OCI-LY3 (cell line): ENCODE measurements at regions not wholly inside any gene's neighbourhood (a gene's known extent, or its start where the extent isn't known, plus 50 kb on each side); places are given as distances from the start of the nearest gene placed in this dataset.

Experiments used
- H2AFZ ChIP-seq: fragments of 200-600, 300-600 bp; shearing (Covaris generic); 2 replicates; pipeline ENCODE4 v1.6.0; 2014; ENCODE audit warnings: antibody characterized with exemption, low read depth, low read length
- H3K27ac ChIP-seq: fragments of 200-600, 300-600 bp; sonication (generic); 2 replicates; pipeline ENCODE4 v1.5.1; 2014; ENCODE audit warnings: mild to moderate bottlenecking, low read length, moderate library complexity, mixed read lengths
- H3K27me3 ChIP-seq: fragments of 200-600, 300-600 bp; sonication (generic); 2 replicates; pipeline ENCODE4 v1.6.1; 2014; ENCODE audit warnings: low read depth, low read length, mixed read lengths
- H3K36me3 ChIP-seq: fragments of 200-600, 300-600 bp; sonication (generic); replicated peaks from 2 replicates; pipeline ENCODE3; 2014; ENCODE audit warnings: low read depth, low read length, mixed read lengths
- H3K4me1 ChIP-seq: fragments of 300-600, 200-600 bp; sonication (generic); 2 replicates; pipeline ENCODE4 v1.6.1; 2014; ENCODE audit warnings: low read length, mixed read lengths
- H3K4me2 ChIP-seq: fragments of 200-600, 300-600 bp; sonication (generic); 2 replicates; pipeline ENCODE4 v1.6.1; 2014; ENCODE audit warnings: low read length, mixed read lengths
- H3K4me3 ChIP-seq: fragments of 300-600, 200-600 bp; sonication (generic); 2 replicates; pipeline ENCODE4 v1.5.1; 2014; ENCODE audit warnings: antibody characterized with exemption, mild to moderate bottlenecking, low read length, moderate library complexity
- H3K79me2 ChIP-seq: fragments of 300-600, 200-600 bp; shearing (Covaris generic); 2 replicates; pipeline ENCODE4 v1.6.1; 2014; ENCODE audit warnings: mild to moderate bottlenecking, low read length, mixed read lengths
- H3K9ac ChIP-seq: fragments of 300-600, 200-600 bp; shearing (Covaris generic); 2 replicates; pipeline ENCODE4 v1.6.0; 2014; ENCODE audit warnings: mild to moderate bottlenecking, low read length, moderate library complexity
- H3K9me3 ChIP-seq: fragments of 200-600, 300-600 bp; shearing (Covaris generic); 2 replicates; pipeline ENCODE4 v1.6.1; 2014; ENCODE audit warnings: low read length, mixed read lengths; ENCODE audit not compliant: insufficient read depth
- H4K20me1 ChIP-seq: fragments of 200-600, 300-600 bp; sonication (generic); 2 replicates; pipeline ENCODE4 v1.6.1; 2016; ENCODE audit warnings: low read length, mixed read lengths; ENCODE audit not compliant: insufficient read depth
- EZH2phosphoT487 ChIP-seq: fragments of 200-600 bp; shearing (Covaris generic); IDR thresholded peaks from 2 replicates; pipeline ENCODE4 v1.6.1; 2018; ENCODE audit warnings: antibody characterized with exemption, mixed run types, low read depth
- TF ChIP-seq, protein P1 (sequence below): fragments of 200-600, 300-600 bp; sonication (generic); IDR thresholded peaks from 2 replicates; pipeline ENCODE4 v1.5.1; 2014; ENCODE audit warnings: antibody characterized with exemption, low read length, low read depth

DNA sequence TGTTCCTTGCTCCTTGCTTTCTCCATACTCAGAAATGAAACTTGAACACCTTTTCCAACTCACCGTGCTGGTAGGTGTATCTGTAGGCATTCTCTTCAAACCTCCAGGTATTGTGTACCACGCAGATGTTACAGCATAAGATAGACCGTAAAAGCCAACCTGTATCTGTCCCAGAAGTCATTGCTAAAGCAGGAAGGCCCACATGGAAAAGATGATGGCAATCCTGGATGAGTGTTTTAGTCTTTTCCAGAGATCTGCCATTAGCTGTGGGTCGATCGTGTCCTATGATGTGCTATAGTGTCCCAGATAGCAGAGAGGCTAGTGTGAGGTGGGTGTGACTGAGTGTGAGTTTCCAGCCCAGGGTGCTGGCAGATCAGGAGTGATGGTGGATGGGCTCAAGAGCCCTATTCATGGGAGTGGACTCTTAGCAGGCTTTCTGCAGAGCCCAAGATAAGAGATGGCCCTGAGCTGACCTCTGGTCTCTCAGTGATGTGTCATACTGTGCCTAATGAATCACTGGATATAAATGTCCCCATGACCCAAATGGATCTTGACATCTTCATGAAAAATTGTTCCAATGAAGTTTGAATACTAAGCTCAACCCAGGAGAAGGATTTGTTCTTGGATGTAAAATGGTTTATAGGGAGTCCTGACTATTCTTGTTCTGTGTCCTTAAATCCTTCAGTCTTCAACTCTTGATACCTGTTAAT lies 69.1 kb upstream of the WDR1 start:
- H2AFZ ChIP-seq, result no peak overlapping the region
- peaks cover 43% of the 10 kb centered on the region for H3K27me3 ChIP-seq
- no peaks in the 10 kb centered on the region for H4K20me1 ChIP-seq
- H3K4me2 ChIP-seq, result no peak overlapping the region
- H3K27ac ChIP-seq, result no peak overlapping the region
- H3K79me2 ChIP-seq, result no peaks in the 10 kb centered on the region
- H3K9ac ChIP-seq, result no peak overlapping the region
- H3K36me3 ChIP-seq, result no peaks in the 10 kb centered on the region
- no peak overlapping the region for H3K4me3 ChIP-seq
- H3K4me1 ChIP-seq, result peaks cover 7% of the 10 kb centered on the region
- TF ChIP-seq, protein P1, sequence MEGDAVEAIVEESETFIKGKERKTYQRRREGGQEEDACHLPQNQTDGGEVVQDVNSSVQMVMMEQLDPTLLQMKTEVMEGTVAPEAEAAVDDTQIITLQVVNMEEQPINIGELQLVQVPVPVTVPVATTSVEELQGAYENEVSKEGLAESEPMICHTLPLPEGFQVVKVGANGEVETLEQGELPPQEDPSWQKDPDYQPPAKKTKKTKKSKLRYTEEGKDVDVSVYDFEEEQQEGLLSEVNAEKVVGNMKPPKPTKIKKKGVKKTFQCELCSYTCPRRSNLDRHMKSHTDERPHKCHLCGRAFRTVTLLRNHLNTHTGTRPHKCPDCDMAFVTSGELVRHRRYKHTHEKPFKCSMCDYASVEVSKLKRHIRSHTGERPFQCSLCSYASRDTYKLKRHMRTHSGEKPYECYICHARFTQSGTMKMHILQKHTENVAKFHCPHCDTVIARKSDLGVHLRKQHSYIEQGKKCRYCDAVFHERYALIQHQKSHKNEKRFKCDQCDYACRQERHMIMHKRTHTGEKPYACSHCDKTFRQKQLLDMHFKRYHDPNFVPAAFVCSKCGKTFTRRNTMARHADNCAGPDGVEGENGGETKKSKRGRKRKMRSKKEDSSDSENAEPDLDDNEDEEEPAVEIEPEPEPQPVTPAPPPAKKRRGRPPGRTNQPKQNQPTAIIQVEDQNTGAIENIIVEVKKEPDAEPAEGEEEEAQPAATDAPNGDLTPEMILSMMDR, result no peak
- TF ChIP-seq EZH2phosphoT487, result no peak
- no peaks in the 10 kb centered on the region for H3K9me3 ChIP-seq

DNA sequence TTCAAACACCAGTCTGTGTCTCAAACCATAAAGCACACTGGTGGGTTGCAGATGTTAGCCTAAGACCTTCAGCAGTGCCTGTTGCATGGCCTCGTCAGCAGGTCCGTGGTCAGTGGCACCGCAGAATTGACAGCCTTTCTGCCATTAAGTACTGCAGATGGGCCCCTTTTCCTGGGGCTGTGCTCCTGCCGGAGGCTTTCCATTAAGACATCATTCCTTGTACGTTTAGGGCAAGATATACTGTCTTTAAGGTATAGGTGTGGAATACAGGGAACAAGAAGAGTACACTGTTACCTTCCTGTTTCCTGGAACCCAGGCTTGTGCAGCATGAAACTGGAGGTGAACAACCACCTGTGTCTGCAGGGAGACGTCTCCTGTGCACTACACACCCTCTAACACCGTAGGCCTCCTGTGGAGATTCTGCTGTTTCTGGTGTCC lies 67.9 kb upstream of the WDR1 start:
- H3K4me2 ChIP-seq, result no peak overlapping the region
- no peak overlapping the region for H3K4me3 ChIP-seq
- no peak overlapping the region for H3K9ac ChIP-seq
- H3K27ac ChIP-seq, result no peak overlapping the region
- H3K79me2 ChIP-seq, result no peaks in the 10 kb centered on the region
- peaks cover 7% of the 10 kb centered on the region for H3K4me1 ChIP-seq
- H4K20me1 ChIP-seq, result no peaks in the 10 kb centered on the region
- H3K36me3 ChIP-seq, result no peaks in the 10 kb centered on the region
- peaks cover 47% of the 10 kb centered on the region for H3K27me3 ChIP-seq
- H2AFZ ChIP-seq, result no peak overlapping the region
- no peaks in the 10 kb centered on the region for H3K9me3 ChIP-seq
- TF ChIP-seq, protein P1, result no peak
- TF ChIP-seq EZH2phosphoT487, result no peak

DNA sequence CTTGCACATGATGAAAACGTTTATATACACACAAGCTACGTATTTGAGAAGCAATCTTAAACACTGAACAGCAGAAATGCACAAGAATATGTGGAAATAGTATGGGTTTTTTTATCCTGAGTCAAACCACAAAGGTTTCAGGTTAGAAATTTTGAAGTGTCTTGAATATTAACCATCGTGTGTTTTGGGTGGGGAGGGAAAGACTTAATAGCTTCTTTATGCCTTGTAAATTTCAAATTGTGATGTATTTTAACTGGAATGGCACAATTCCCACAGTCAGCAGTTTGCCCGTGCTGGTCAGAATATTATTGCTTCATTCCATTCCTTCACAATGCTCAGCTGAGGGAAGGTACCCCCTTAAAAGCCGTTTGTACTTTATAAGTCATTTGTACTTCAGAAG lies 67.4 kb upstream of the WDR1 start:
- H3K4me3 ChIP-seq, result no peak overlapping the region
- H3K4me2 ChIP-seq, result no peak overlapping the region
- no peak overlapping the region for H3K27ac ChIP-seq
- TF ChIP-seq, protein P1, result no peak
- H3K79me2 ChIP-seq, result no peaks in the 10 kb centered on the region
- no peaks in the 10 kb centered on the region for H4K20me1 ChIP-seq
- H3K4me1 ChIP-seq, result peaks cover 7% of the 10 kb centered on the region
- peaks cover 51% of the 10 kb centered on the region for H3K27me3 ChIP-seq
- H3K36me3 ChIP-seq, result no peaks in the 10 kb centered on the region
- H3K9me3 ChIP-seq, result no peaks in the 10 kb centered on the region
- H2AFZ ChIP-seq, result no peak overlapping the region
- no peak overlapping the region for H3K9ac ChIP-seq

DNA sequence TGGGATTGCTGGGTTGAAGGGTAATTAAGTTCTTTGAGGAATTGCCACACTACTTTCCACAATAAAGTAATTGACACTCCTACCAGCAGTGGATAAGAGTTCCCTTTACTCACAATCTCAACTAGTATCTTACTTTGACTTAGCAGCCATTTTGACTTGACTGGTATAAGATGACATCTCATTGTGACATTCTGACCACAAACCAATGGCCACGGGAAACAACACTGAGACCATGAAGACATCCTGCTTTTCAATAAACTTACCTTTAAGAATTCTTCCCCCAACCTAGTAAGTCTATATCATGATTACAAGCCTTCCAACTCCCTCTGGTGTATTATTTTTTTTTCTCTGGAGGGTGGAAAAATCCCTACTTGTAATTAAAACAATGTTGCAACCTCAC lies 66.9 kb upstream of the WDR1 start:
- H3K79me2 ChIP-seq, result no peaks in the 10 kb centered on the region
- no peak overlapping the region for H3K4me2 ChIP-seq
- H3K4me1 ChIP-seq, result peaks cover 7% of the 10 kb centered on the region
- H3K27ac ChIP-seq, result no peak overlapping the region
- no peaks in the 10 kb centered on the region for H3K9me3 ChIP-seq
- no peak overlapping the region for H2AFZ ChIP-seq
- peaks cover 51% of the 10 kb centered on the region for H3K27me3 ChIP-seq
- H3K36me3 ChIP-seq, result no peaks in the 10 kb centered on the region
- H3K4me3 ChIP-seq, result no peak overlapping the region
- H3K9ac ChIP-seq, result no peak overlapping the region
- H4K20me1 ChIP-seq, result no peaks in the 10 kb centered on the region
- TF ChIP-seq, protein P1, result no peak
- TF ChIP-seq EZH2phosphoT487, result no peak
